Lower leg skin (tissue), 4 donors: ENCODE measurements at regions not wholly inside any gene's neighbourhood (a gene's known extent, or its start where the extent isn't known, plus 50 kb on each side); places are given as distances from the start of the nearest gene placed in this dataset.

Source experiments
- DNase-seq, 2 donors: peaks; one replicate each; pipeline ENCODE4 v3.0.0-alpha.2; 2019; ENCODE audit warnings: low spot score in 2 of 2
- H3K4me3 ChIP-seq: fragments of 200-600 bp; sonication (generic); 2 replicates; pipeline ENCODE4 v1.5.1; 2017; ENCODE audit warnings: mild to moderate bottlenecking, low read depth; ENCODE audit not compliant: poor library complexity, severe bottlenecking
- CTCF ChIP-seq, 3 donors: fragments of 450-650 bp; IDR thresholded peaks; one replicate each; pipeline ENCODE4 v1.5.1; 2016; ENCODE audit warnings: antibody characterized with exemption in 3 of 3, mild to moderate bottlenecking in 3 of 3, moderate library complexity in 2 of 3
- POLR2A ChIP-seq, 2 donors: fragments of 450-650 bp; IDR thresholded peaks; one replicate each; pipeline ENCODE4 v1.6.1; 2016 to 2017; ENCODE audit warnings: antibody characterized with exemption in 2 of 2, mild to moderate bottlenecking in 1 of 2, moderate library complexity in 1 of 2
- WGBS, 2 donors: methylation state at CpG; one replicate each; pipeline ENCODE4 v1.1.5; 2018; 5-methylcytosine and 5-hydroxymethylcytosine counted together
- intact Hi-C: fragments of 100-400 bp; cut with DNase I; formaldehyde crosslinking; loops from one replicate; pipeline ENCODE4 v1.15.0; 2023; ENCODE audit warnings: low total_unique reads

GRCh38 chr6:111990214-111990613 lies 63.7 kb upstream of the CCN6 start:
- 86 to 91% methylated on average over 2 of the region's 2 CpGs for WGBS, 2 donors
- no peak for DNase-seq
- intact Hi-C loops: no loop called here
- TF ChIP-seq POLR2A (IDR thresholded peaks at IDR 0.05): no peak
- TF ChIP-seq CTCF (IDR thresholded peaks at IDR 0.05): no peak
- no peak overlapping the region for H3K4me3 ChIP-seq

- no peak for DNase-seq
- no peak overlapping the region for H3K4me3 ChIP-seq
- no peak for TF ChIP-seq POLR2A (IDR thresholded peaks at IDR 0.05)
- no peak for TF ChIP-seq CTCF (IDR thresholded peaks at IDR 0.05)
- intact Hi-C loops: no loop called here
- 80 to 81% methylated on average over 4 of the region's 4 CpGs for WGBS, 2 donors
These were observed 61.1 kb upstream of the CCN6 start for GRCh38 chr6:111992851-111993250.

- DNase-seq: no peak
- intact Hi-C loops: no loop called here
- 84 to 85% methylated on average over 6 of the region's 6 CpGs for WGBS, 2 donors
- TF ChIP-seq CTCF (IDR thresholded peaks at IDR 0.05) (no peak), POLR2A (IDR thresholded peaks at IDR 0.05) (no peak)
- no peak overlapping the region for H3K4me3 ChIP-seq
These were observed 60.6 kb upstream of the CCN6 start for GRCh38 chr6:111993342-111993741.

- intact Hi-C loops: loop anchor here (5.0 kb wide), 1 partner anchor 282 kb away; no protein-coding TSS in a partner anchor
- 83% methylated on average over 6 of the region's 6 CpGs for WGBS, 2 donors
- TF ChIP-seq POLR2A (IDR thresholded peaks at IDR 0.05) (no peak), CTCF (IDR thresholded peaks at IDR 0.05) (no peak)
- H3K4me3 ChIP-seq: no peak overlapping the region
- DNase-seq: no peak
These were observed 59.1 kb upstream of the CCN6 start for GRCh38 chr6:111994791-111995190.

- H3K4me3 ChIP-seq: no peak overlapping the region
- 95 to 100% methylated on average over 2 of the region's 2 CpGs for WGBS, 2 donors
- DNase-seq: no peak
- intact Hi-C loops: loop anchor here (5.0 kb wide), 1 partner anchor 283 kb away; no protein-coding TSS in a partner anchor
- TF ChIP-seq POLR2A (IDR thresholded peaks at IDR 0.05) (no peak), CTCF (IDR thresholded peaks at IDR 0.05) (no peak)
These were observed 58.5 kb upstream of the CCN6 start for GRCh38 chr6:111995404-111995803.

GRCh38 chr6:111996144-111996865 lies 57.6 kb upstream of the CCN6 start:
- DNase-seq: no peak
- intact Hi-C loops: loop anchor here (5.0 kb wide), 1 partner anchor 284 kb away; no protein-coding TSS in a partner anchor
- WGBS, 2 donors: 68 to 70% methylated on average over 17 of the region's 17 CpGs
- H3K4me3 ChIP-seq: no peak overlapping the region
- TF ChIP-seq CTCF (IDR thresholded peaks at IDR 0.05): no peak
- TF ChIP-seq POLR2A (IDR thresholded peaks at IDR 0.05): no peak
